ENCODE measurements at regions not wholly inside any gene's neighbourhood (a gene's known extent, or its start where the extent isn't known, plus 50 kb on each side); places are given as distances from the start of the nearest gene placed in this dataset.

- TF ChIP-seq CTCF (IDR thresholded peaks at IDR 0.05) (no peak), POLR2A (IDR thresholded peaks at IDR 0.05) (no peak)
Measured at GRCh38 chr15:70241561-70242320, 144.0 kb upstream of the TLE3 start.
